Liver (tissue), 8 donors: ENCODE measurements at regions not wholly inside any gene's neighbourhood (a gene's known extent, or its start where the extent isn't known, plus 50 kb on each side); places are given as distances from the start of the nearest gene placed in this dataset.

ENCODE experiments used
- DNase-seq: peaks from one replicate; pipeline ENCODE4 v3.0.0-alpha.2; 2017; ENCODE audit warnings: low spot score
- H3K27ac ChIP-seq, 2 donors: one replicate each; pipeline ENCODE4 v1.7.0; 2013; ENCODE audit warnings: inconsistent platforms in 2 of 2, low read length in 2 of 2, control low read depth in 1 of 2, low read depth in 1 of 2, mild to moderate bottlenecking in 1 of 2
- H3K27me3 ChIP-seq, 4 donors: one replicate each; pipeline versions ENCODE4 v1.6.1 to v1.7.0; 2013; ENCODE audit warnings: low read length in 3 of 4, inconsistent platforms in 1 of 4, mild to moderate bottlenecking in 1 of 4, moderate library complexity in 1 of 4; ENCODE audit not compliant: control insufficient read depth in 4 of 4, insufficient read depth in 4 of 4
- H3K36me3 ChIP-seq, 4 donors: one replicate each; pipeline versions ENCODE4 v1.6.1 to v1.7.0; 2013; ENCODE audit warnings: low read length in 3 of 4, mild to moderate bottlenecking in 3 of 4, low read depth in 1 of 4, moderate library complexity in 1 of 4; ENCODE audit not compliant: control insufficient read depth in 4 of 4, insufficient read depth in 3 of 4
- H3K4me1 ChIP-seq, 4 donors: one replicate each; pipeline versions ENCODE4 v1.6.1 to v1.7.0; 2013; ENCODE audit warnings: low read length in 3 of 4, mild to moderate bottlenecking in 3 of 4, moderate library complexity in 1 of 4; ENCODE audit not compliant: control insufficient read depth in 4 of 4, insufficient read depth in 4 of 4
- H3K4me3 ChIP-seq, 3 donors: one replicate each; pipeline versions ENCODE4 v1.6.1 to v1.7.0; 2013; ENCODE audit warnings: low read length in 3 of 3, control low read depth in 1 of 3, low read depth in 1 of 3, mild to moderate bottlenecking in 1 of 3
- H3K9ac ChIP-seq, 2 donors: one replicate each; pipeline ENCODE4 v1.7.0; 2013; ENCODE audit warnings: low read length in 2 of 2, mild to moderate bottlenecking in 2 of 2, moderate library complexity in 2 of 2, control low read depth in 1 of 2, low read depth in 1 of 2
- H3K9me3 ChIP-seq, 4 donors: one replicate each; pipeline versions ENCODE4 v1.6.1 to v1.7.0; 2013; ENCODE audit warnings: low read length in 3 of 4; ENCODE audit not compliant: control insufficient read depth in 4 of 4
- EGR1 ChIP-seq, 2 donors: IDR thresholded peaks; 2 replicates each; pipeline ENCODE4 v1.6.1; 2016 to 2018; ENCODE audit warnings: antibody characterized with exemption in 2 of 2, low read depth in 2 of 2
- FOXA2 ChIP-seq: IDR thresholded peaks from 2 replicates; pipeline ENCODE4 v1.6.1; 2016; ENCODE audit warnings: antibody characterized with exemption
- HNF4A ChIP-seq, 2 donors: conservative IDR thresholded peaks; 2 replicates each; pipeline ENCODE4 v1.6.1; 2016; ENCODE audit warnings: antibody characterized with exemption in 2 of 2, mild to moderate bottlenecking in 2 of 2
- RAD21 ChIP-seq, 2 donors: IDR thresholded peaks; 2 replicates each; pipeline ENCODE4 v1.6.1; 2016; ENCODE audit warnings: antibody characterized with exemption in 2 of 2, mild to moderate bottlenecking in 2 of 2
- RXRA ChIP-seq, 2 donors: IDR thresholded peaks; 2 replicates each; pipeline ENCODE4 v1.6.1; 2017 to 2018; ENCODE audit warnings: antibody characterized with exemption in 2 of 2, mild to moderate bottlenecking in 1 of 2
- WGBS: extraction: QIAGEN DNeasy Blood & Tissue Kit; methylation state at CpG from one replicate; pipeline ENCODE4 v1.1.7; 2013; 5-methylcytosine and 5-hydroxymethylcytosine counted together
- TF ChIP-seq, protein P1 (sequence below): IDR thresholded peaks from 2 replicates; pipeline ENCODE4 v1.6.1; 2016; ENCODE audit warnings: antibody characterized with exemption
- TF ChIP-seq, protein P2 (sequence below): IDR thresholded peaks from 2 replicates; pipeline ENCODE4 v1.6.1; 2016; ENCODE audit warnings: antibody characterized with exemption, mild to moderate bottlenecking
- TF ChIP-seq, protein P3 (sequence below): fragments of 150-350 bp; IDR thresholded peaks from 2 replicates; pipeline ENCODE4 v1.5.1; 2017; ENCODE audit warnings: improper control_type of control experiment, low read depth, low read length; ENCODE audit not compliant: missing input control
- donor health status: healthy.
- donor health status: healthy.
- donor health status: healthy.
- donor health status: healthy.
- donor health status: healthy.

DNA sequence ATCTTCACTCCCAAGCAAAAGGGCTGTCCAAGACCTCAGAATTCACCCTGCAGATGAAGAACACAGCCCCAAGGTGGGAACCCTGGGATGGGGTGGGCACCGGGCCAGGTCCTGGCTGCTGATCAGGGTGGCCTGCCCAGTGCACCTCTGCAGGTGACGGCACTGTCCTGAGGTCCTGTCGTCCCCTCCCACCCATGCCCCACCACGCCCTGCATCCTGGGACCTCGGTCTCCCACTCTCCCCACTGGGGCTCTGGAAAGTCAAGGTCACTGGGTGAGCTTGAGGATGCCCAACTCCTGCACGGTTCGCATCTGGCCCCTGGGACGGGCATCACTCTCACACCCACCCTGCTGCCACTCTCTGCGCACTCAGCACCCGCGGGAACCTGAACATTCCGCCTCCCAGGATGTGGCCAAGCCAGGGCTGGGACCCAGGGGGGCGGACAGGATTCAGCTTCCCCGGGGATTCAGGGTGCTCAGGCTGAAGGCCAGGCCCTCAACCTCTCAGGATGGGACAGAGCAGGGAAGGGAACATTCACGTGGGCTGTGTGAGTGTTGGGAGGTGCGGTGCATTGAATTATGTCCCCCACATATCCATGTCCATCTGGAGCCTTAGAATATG is 115.9 kb downstream of the CPZ start:
- Histone ChIP-seq H3K4me1 (no peaks in the 10 kb centered on the region), H3K9ac (no peak overlapping the region), H3K27me3 (no peaks in the 10 kb centered on the region), H3K27ac (no peak overlapping the region), H3K4me3 (no peak overlapping the region), H3K36me3 (no peaks in the 10 kb centered on the region), H3K9me3 (peaks cover 3 to 8% (median 5%) of the 10 kb centered on the region in 4 donors)
- TF ChIP-seq RAD21 (IDR thresholded peaks at IDR 0.05), result no peak
- TF ChIP-seq, protein P1, sequence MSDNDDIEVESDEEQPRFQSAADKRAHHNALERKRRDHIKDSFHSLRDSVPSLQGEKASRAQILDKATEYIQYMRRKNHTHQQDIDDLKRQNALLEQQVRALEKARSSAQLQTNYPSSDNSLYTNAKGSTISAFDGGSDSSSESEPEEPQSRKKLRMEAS, result no peak
- DNase-seq, result no peak
- 75% methylated on average over 16 of the region's 16 CpGs for WGBS

DNA sequence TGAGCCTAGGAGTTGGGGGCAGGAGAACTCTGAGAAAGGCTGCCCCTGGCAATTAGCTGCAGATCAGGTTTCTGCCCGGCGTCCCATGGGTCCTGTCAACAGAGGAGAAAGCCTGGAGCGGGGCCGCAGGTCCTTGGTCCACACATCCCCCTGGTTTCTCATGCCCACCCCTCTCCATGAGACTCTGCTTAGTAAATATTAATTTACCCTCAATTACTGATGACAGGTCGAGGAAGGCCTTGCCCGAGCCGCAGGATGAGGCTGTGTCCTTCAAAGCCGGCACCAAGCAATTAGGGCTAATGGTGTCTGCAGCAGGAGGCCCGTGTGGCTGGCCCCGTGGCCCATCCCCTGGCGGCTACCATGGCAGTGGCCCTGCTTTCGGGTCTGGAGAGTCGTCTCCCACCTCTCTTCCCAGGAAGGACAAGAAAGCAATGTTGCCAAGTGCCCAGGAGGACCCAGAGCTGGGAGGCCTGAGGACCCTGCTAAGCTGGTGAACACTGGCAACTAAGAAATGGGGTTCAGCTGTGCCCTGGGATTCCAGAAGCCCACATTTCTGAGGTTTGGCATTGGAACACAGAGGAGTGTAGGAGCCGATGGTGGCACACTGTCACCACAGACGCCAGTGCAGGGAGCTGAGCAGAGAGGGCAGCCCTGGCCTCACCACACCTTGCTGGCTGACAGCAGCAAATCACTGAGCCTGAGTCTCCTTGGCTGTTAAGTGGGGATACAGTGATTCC is 114.6 kb downstream of the CPZ start:
- Histone ChIP-seq H3K9me3 (peaks cover 0 to 4% (median 2%) of the 10 kb centered on the region in 4 donors), H3K9ac (no peak overlapping the region), H3K4me3 (no peak overlapping the region), H3K27me3 (peaks cover 0 to 1% (median 0%) of the 10 kb centered on the region in 4 donors), H3K4me1 (no peaks in the 10 kb centered on the region), H3K36me3 (no peaks in the 10 kb centered on the region), H3K27ac (no peak overlapping the region)
- DNase-seq, result no peak
- TF ChIP-seq EGR1 (IDR thresholded peaks at IDR 0.05; ENCODE audit: low read depth in 2 of 2) (no peak), HNF4A (conservative IDR thresholded peaks at IDR 0.05) (no peak), FOXA2 (no peak), RXRA (IDR thresholded peaks at IDR 0.05) (no peak)
- TF ChIP-seq, protein P1, result no peak
- TF ChIP-seq, protein P2, sequence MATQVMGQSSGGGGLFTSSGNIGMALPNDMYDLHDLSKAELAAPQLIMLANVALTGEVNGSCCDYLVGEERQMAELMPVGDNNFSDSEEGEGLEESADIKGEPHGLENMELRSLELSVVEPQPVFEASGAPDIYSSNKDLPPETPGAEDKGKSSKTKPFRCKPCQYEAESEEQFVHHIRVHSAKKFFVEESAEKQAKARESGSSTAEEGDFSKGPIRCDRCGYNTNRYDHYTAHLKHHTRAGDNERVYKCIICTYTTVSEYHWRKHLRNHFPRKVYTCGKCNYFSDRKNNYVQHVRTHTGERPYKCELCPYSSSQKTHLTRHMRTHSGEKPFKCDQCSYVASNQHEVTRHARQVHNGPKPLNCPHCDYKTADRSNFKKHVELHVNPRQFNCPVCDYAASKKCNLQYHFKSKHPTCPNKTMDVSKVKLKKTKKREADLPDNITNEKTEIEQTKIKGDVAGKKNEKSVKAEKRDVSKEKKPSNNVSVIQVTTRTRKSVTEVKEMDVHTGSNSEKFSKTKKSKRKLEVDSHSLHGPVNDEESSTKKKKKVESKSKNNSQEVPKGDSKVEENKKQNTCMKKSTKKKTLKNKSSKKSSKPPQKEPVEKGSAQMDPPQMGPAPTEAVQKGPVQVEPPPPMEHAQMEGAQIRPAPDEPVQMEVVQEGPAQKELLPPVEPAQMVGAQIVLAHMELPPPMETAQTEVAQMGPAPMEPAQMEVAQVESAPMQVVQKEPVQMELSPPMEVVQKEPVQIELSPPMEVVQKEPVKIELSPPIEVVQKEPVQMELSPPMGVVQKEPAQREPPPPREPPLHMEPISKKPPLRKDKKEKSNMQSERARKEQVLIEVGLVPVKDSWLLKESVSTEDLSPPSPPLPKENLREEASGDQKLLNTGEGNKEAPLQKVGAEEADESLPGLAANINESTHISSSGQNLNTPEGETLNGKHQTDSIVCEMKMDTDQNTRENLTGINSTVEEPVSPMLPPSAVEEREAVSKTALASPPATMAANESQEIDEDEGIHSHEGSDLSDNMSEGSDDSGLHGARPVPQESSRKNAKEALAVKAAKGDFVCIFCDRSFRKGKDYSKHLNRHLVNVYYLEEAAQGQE, result no peak
- TF ChIP-seq, protein P3, sequence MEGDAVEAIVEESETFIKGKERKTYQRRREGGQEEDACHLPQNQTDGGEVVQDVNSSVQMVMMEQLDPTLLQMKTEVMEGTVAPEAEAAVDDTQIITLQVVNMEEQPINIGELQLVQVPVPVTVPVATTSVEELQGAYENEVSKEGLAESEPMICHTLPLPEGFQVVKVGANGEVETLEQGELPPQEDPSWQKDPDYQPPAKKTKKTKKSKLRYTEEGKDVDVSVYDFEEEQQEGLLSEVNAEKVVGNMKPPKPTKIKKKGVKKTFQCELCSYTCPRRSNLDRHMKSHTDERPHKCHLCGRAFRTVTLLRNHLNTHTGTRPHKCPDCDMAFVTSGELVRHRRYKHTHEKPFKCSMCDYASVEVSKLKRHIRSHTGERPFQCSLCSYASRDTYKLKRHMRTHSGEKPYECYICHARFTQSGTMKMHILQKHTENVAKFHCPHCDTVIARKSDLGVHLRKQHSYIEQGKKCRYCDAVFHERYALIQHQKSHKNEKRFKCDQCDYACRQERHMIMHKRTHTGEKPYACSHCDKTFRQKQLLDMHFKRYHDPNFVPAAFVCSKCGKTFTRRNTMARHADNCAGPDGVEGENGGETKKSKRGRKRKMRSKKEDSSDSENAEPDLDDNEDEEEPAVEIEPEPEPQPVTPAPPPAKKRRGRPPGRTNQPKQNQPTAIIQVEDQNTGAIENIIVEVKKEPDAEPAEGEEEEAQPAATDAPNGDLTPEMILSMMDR, result no peak
- WGBS, result 58% methylated on average over 15 of the region's 15 CpGs
